B cell (primary cell): ENCODE measurements at regions not wholly inside any gene's neighbourhood (a gene's known extent, or its start where the extent isn't known, plus 50 kb on each side); places are given as distances from the start of the nearest gene placed in this dataset.

Source experiments
- ATAC-seq: fragments of 200-7000 bp; cut with Tn5 transposase; one replicate; pipeline ENCODE4 v1.10.0; 2021; ENCODE audit warnings: low read depth, mild to moderate bottlenecking, moderate number of reproducible peaks, moderate library complexity
- CTCF ChIA-PET: fragments of 350-600 bp; sonication (Branson Sonifier 250); formaldehyde crosslinking; loops from one replicate; lab custom pipeline; 2021; ENCODE audit warnings: antibody characterized with exemption, inconsistent platforms; lab: Charles Lee
- POLR2A ChIA-PET: fragments of 350-600 bp; sonication (Branson Sonifier 250); formaldehyde crosslinking; loops from one replicate; lab custom pipeline; 2021; ENCODE audit warnings: antibody characterized with exemption; lab: Charles Lee
- DNase-seq: peaks from one replicate; pipeline ENCODE4 v3.0.0; 2013
- H2AFZ ChIP-seq: 2 replicates; pipeline ENCODE4 v1.6.1; 2012; ENCODE audit warnings: mild to moderate bottlenecking, low read depth, low read length; ENCODE audit not compliant: insufficient read depth, poor library complexity, severe bottlenecking
- H3K27ac ChIP-seq, 2 donors: 1 replicate in 1 of 2; 2 replicates in 1 of 2; pipeline ENCODE4 v1.5.1; 2012 to 2013; ENCODE audit warnings: low read length in 2 of 2, mild to moderate bottlenecking in 2 of 2, moderate library complexity in 1 of 2
- H3K27me3 ChIP-seq, 4 experiments: fragments of 200-600 bp in 1 of 4; sonication (generic) in 1 of 4; replicated peaks in 1 of 4; 1 replicate in 2 of 4; 2 replicates in 2 of 4; pipeline versions ENCODE4 v1.6.1 to v1.7.0; 2013 to 2016; ENCODE audit warnings: low read length in 3 of 4, mild to moderate bottlenecking in 2 of 4, mixed read lengths in 1 of 4, moderate library complexity in 1 of 4; ENCODE audit not compliant: insufficient read depth in 4 of 4, control insufficient read depth in 3 of 4; ENCODE audit errors: control extremely low read depth in 1 of 4
- H3K36me3 ChIP-seq, 2 experiments: replicated peaks in 1 of 2; 1 replicate in 1 of 2; 2 replicates in 1 of 2; pipeline versions ENCODE4 v1.6.1 to v1.7.1; 2013; ENCODE audit warnings: low read length in 1 of 2; ENCODE audit not compliant: insufficient read depth in 2 of 2, control insufficient read depth in 1 of 2; ENCODE audit errors: control extremely low read depth in 1 of 2, extremely low read depth in 1 of 2
- H3K4me1 ChIP-seq, 2 donors: fragments of 200-600 bp in 1 of 2; sonication (generic) in 1 of 2; 1 replicate in 1 of 2; 2 replicates in 1 of 2; pipeline versions ENCODE4 v1.5.1 to v1.6.1; 2013 to 2017; ENCODE audit warnings: low read length in 2 of 2; ENCODE audit not compliant: control insufficient read depth in 2 of 2, insufficient read depth in 2 of 2
- H3K4me2 ChIP-seq: replicated peaks from 2 replicates; pipeline ENCODE3; 2012; ENCODE audit warnings: mild to moderate bottlenecking, low read depth, low read length; ENCODE audit not compliant: poor library complexity, severe bottlenecking
- H3K4me3 ChIP-seq, 5 experiments: fragments of 200-600 bp in 1 of 5; sonication (generic) in 1 of 5; 1 replicate in 3 of 5; 2 replicates in 2 of 5; pipeline versions ENCODE4 v1.5.1 to v1.7.0; 2011 to 2016; ENCODE audit warnings: low read length in 4 of 5, mild to moderate bottlenecking in 4 of 5, low read depth in 2 of 5, control low read depth in 1 of 5, moderate library complexity in 1 of 5; ENCODE audit not compliant: insufficient read depth in 1 of 5; ENCODE audit errors: control extremely low read depth in 1 of 5, extremely low read depth in 1 of 5
- H3K79me2 ChIP-seq: fragments of 200-600 bp; sonication (generic); one replicate; pipeline ENCODE4 v1.6.0; 2016; ENCODE audit warnings: low read length; ENCODE audit not compliant: control insufficient read depth, insufficient read depth
- H3K9ac ChIP-seq: fragments of 200-600 bp; sonication (generic); 2 replicates; pipeline ENCODE4 v1.6.1; 2017; ENCODE audit warnings: mild to moderate bottlenecking, low read length, moderate library complexity
- H3K9me3 ChIP-seq, 3 donors: one replicate each; pipeline versions ENCODE4 v1.6.1 to v1.7.1; 2013; ENCODE audit warnings: low read length in 2 of 3; ENCODE audit not compliant: control insufficient read depth in 2 of 3, insufficient read depth in 1 of 3; ENCODE audit errors: control extremely low read depth in 1 of 3
- H4K20me1 ChIP-seq: 2 replicates; pipeline ENCODE4 v1.6.0; 2012; ENCODE audit warnings: mild to moderate bottlenecking, low read length; ENCODE audit not compliant: insufficient read depth, control insufficient read depth, poor library complexity, severe bottlenecking
- H3K27ac Mint-ChIP-seq: one replicate; pipeline ENCODE4 v1.8.0; 2021; ENCODE audit warnings: mixed read lengths
- H3K27me3 Mint-ChIP-seq: one replicate; pipeline ENCODE4 v1.8.0; 2021; ENCODE audit warnings: mixed read lengths
- H3K4me1 Mint-ChIP-seq: one replicate; pipeline ENCODE4 v1.8.0; 2021; ENCODE audit warnings: mixed read lengths
- H3K4me3 Mint-ChIP-seq: one replicate; pipeline ENCODE4 v1.8.0; 2021; ENCODE audit warnings: mixed read lengths
- H3K9me3 Mint-ChIP-seq: one replicate; pipeline ENCODE4 v1.8.0; 2022; ENCODE audit warnings: mixed read lengths; ENCODE audit not compliant: insufficient read depth
- EZH2 ChIP-seq: IDR thresholded peaks from 2 replicates; pipeline ENCODE4 v1.6.1; 2012; ENCODE audit warnings: borderline replicate concordance, low read depth, mild to moderate bottlenecking, moderate library complexity, low read length; ENCODE audit not compliant: insufficient read depth, poor library complexity, severe bottlenecking
- WGBS: methylation state at CpG from one replicate; pipeline ENCODE4 v1.1.5; 2013; ENCODE audit warnings: missing lambda C conversion rate; ENCODE audit not compliant: insufficient coverage; 5-methylcytosine and 5-hydroxymethylcytosine counted together
- intact Hi-C: fragments of 100-400 bp; cut with micrococcal nuclease; formaldehyde crosslinking; loops from one replicate; pipeline ENCODE4 v1.10.0; 2022
- TF ChIP-seq, protein P1 (sequence below): fragments of 200-600 bp; IDR thresholded peaks from one replicate; pipeline ENCODE4 v1.8.0; 2022; ENCODE audit warnings: antibody characterized with exemption, mild to moderate bottlenecking

GRCh38 chr13:64540976-64541375, 2689.2 kb downstream of the PCDH9 start:
- DNase-seq (no peak), ATAC-seq (no peak)
- Mint-ChIP-seq H3K4me3 (no peak overlapping the region), H3K9me3 (peaks cover 4% of the 10 kb centered on the region), H3K27me3 (no peaks in the 10 kb centered on the region), H3K4me1 (no peaks in the 10 kb centered on the region), H3K27ac (no peak overlapping the region)
- no peak overlapping the region for H3K27ac ChIP-seq
- CTCF ChIA-PET: no interaction called here
- intact Hi-C loops: no loop called here
- H3K79me2 ChIP-seq: no peaks in the 10 kb centered on the region
- no peaks in the 10 kb centered on the region for H3K9me3 ChIP-seq
- H3K4me1 ChIP-seq: no peaks in the 10 kb centered on the region
- TF ChIP-seq, protein P1, sequence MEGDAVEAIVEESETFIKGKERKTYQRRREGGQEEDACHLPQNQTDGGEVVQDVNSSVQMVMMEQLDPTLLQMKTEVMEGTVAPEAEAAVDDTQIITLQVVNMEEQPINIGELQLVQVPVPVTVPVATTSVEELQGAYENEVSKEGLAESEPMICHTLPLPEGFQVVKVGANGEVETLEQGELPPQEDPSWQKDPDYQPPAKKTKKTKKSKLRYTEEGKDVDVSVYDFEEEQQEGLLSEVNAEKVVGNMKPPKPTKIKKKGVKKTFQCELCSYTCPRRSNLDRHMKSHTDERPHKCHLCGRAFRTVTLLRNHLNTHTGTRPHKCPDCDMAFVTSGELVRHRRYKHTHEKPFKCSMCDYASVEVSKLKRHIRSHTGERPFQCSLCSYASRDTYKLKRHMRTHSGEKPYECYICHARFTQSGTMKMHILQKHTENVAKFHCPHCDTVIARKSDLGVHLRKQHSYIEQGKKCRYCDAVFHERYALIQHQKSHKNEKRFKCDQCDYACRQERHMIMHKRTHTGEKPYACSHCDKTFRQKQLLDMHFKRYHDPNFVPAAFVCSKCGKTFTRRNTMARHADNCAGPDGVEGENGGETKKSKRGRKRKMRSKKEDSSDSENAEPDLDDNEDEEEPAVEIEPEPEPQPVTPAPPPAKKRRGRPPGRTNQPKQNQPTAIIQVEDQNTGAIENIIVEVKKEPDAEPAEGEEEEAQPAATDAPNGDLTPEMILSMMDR: no peak
- no peak for TF ChIP-seq EZH2
- no peaks in the 10 kb centered on the region for H4K20me1 ChIP-seq
- H3K4me2 ChIP-seq: no peak overlapping the region
- no peaks in the 10 kb centered on the region for H3K27me3 ChIP-seq
- POLR2A ChIA-PET: no interaction called here
- H3K9ac ChIP-seq: no peak overlapping the region
- WGBS: no CpG with 5 or more reads among the region's 2 CpGs
- H3K36me3 ChIP-seq: no peaks in the 10 kb centered on the region
- no peak overlapping the region for H2AFZ ChIP-seq
- H3K4me3 ChIP-seq: no peak overlapping the region

- no peaks in the 10 kb centered on the region for H3K4me1 ChIP-seq
- ChIA-PET POLR2A (no interaction called here), CTCF (no interaction called here)
- TF ChIP-seq, protein P1: no peak
- TF ChIP-seq EZH2: no peak
- H3K36me3 ChIP-seq: no peaks in the 10 kb centered on the region
- no peaks in the 10 kb centered on the region for H3K79me2 ChIP-seq
- H2AFZ ChIP-seq: no peak overlapping the region
- ATAC-seq (no peak), DNase-seq (no peak)
- Mint-ChIP-seq H3K4me1 (no peaks in the 10 kb centered on the region), H3K4me3 (no peak overlapping the region), H3K9me3 (no peaks in the 10 kb centered on the region), H3K27ac (no peak overlapping the region), H3K27me3 (no peaks in the 10 kb centered on the region)
- no CpG with 5 or more reads among the region's 2 CpGs for WGBS
- intact Hi-C loops: no loop called here
- no peak overlapping the region for H3K4me2 ChIP-seq
- H4K20me1 ChIP-seq: no peaks in the 10 kb centered on the region
- H3K27ac ChIP-seq: no peak overlapping the region
- H3K4me3 ChIP-seq: no peak overlapping the region
- H3K9ac ChIP-seq: no peak overlapping the region
- no peaks in the 10 kb centered on the region for H3K27me3 ChIP-seq
- no peaks in the 10 kb centered on the region for H3K9me3 ChIP-seq
Observed at GRCh38 chr13:64540468-64540867, 2689.7 kb downstream of the PCDH9 start.
